ENCODE measurements at regions not wholly inside any gene's neighbourhood (a gene's known extent, or its start where the extent isn't known, plus 50 kb on each side); places are given as distances from the start of the nearest gene placed in this dataset.
A peak's percentile ranks its signal among the peaks of the same experiment; 100 is the strongest.

- Histone ChIP-seq H3K79me2 (ENCODE audit: insufficient read depth, low read length) (no peaks in the 10 kb centered on the region), H3K27ac (ENCODE audit: insufficient read length, low read depth, low read length) (no peak overlapping the region), H3K9me3 (ENCODE audit: control insufficient read depth, low read depth, low read length) (no peaks in the 10 kb centered on the region), H4K5ac (ENCODE audit: insufficient read length, low read depth, low read length) (no peak overlapping the region), H2AFZ (ENCODE audit: low read length) (no peak overlapping the region), H2BK5ac (ENCODE audit: insufficient read length, low read length) (no peak overlapping the region), H3T11ph (ENCODE audit: low read length) (no peak overlapping the region), H3K4ac (ENCODE audit: low read depth, low read length) (no peak overlapping the region), H2BK12ac (ENCODE audit: insufficient read length, low read depth, low read length) (no peak overlapping the region), H2BK120ac (ENCODE audit: low read depth, low read length, poor library complexity, severe bottlenecking) (no peak overlapping the region), H3K4me2 (ENCODE audit: insufficient read depth, insufficient read length, low read length) (no peak overlapping the region), H2BK15ac (ENCODE audit: low read depth, low read length) (no peak overlapping the region), H3K18ac (ENCODE audit: insufficient read length, low read depth, low read length) (no peak overlapping the region), H2BK20ac (ENCODE audit: low read depth, low read length, poor library complexity, severe bottlenecking) (no peak overlapping the region), H4K8ac (replicated peaks; ENCODE audit: insufficient read length, low read depth, low read length) (no peak overlapping the region), H3K23ac (ENCODE audit: insufficient read length, low read depth, low read length) (no peak overlapping the region), H3K4me1 (ENCODE audit: insufficient read depth, low read length) (peaks cover 8% of the 10 kb centered on the region), H3K23me2 (ENCODE audit: insufficient read length, low read depth, low read length, poor library complexity, severe bottlenecking) (no peaks in the 10 kb centered on the region), H3K27me3 (ENCODE audit: insufficient read depth, low read length) (no peaks in the 10 kb centered on the region), H3K9ac (ENCODE audit: extremely low read depth, insufficient read length, low read length) (no peak overlapping the region), H3K79me1 (ENCODE audit: insufficient read depth, low read depth, low read length, poor library complexity, severe bottlenecking) (no peaks in the 10 kb centered on the region), H4K91ac (ENCODE audit: insufficient read length, low read depth, low read length) (no peak overlapping the region), H3K14ac (ENCODE audit: insufficient read depth, low read length) (no peak overlapping the region), H3K56ac (ENCODE audit: insufficient read length, low read depth, low read length) (no peak overlapping the region), H4K20me1 (ENCODE audit: control insufficient read depth, insufficient read depth, insufficient read length) (no peaks in the 10 kb centered on the region), H2AK5ac (ENCODE audit: insufficient read length, low read length) (no peak overlapping the region)
- peaks cover 8 to 9% of the 10 kb centered on the region in 2 experiments for H3K4me1 Mint-ChIP-seq
- H3K27ac Mint-ChIP-seq = peak overlapping the region in 1 of 3 experiments; percentile 49; a peak in 1 of 7 replicates
- no peaks in the 10 kb centered on the region for H3K27me3 Mint-ChIP-seq (ENCODE audit: low read depth)
- TF ChIP-seq, protein P1, sequence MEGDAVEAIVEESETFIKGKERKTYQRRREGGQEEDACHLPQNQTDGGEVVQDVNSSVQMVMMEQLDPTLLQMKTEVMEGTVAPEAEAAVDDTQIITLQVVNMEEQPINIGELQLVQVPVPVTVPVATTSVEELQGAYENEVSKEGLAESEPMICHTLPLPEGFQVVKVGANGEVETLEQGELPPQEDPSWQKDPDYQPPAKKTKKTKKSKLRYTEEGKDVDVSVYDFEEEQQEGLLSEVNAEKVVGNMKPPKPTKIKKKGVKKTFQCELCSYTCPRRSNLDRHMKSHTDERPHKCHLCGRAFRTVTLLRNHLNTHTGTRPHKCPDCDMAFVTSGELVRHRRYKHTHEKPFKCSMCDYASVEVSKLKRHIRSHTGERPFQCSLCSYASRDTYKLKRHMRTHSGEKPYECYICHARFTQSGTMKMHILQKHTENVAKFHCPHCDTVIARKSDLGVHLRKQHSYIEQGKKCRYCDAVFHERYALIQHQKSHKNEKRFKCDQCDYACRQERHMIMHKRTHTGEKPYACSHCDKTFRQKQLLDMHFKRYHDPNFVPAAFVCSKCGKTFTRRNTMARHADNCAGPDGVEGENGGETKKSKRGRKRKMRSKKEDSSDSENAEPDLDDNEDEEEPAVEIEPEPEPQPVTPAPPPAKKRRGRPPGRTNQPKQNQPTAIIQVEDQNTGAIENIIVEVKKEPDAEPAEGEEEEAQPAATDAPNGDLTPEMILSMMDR (conservative IDR thresholded peaks at IDR 0.05) = no peak
- DNase-seq = no peak
- WGBS (ENCODE audit: extremely low coverage, insufficient read length, low lambda C conversion rate) = no CpG with 5 or more reads among the region's 24 CpGs
- H3K4me3 Mint-ChIP-seq = no peak overlapping the region
- H3K9me3 Mint-ChIP-seq = no peaks in the 10 kb centered on the region
- H3K36me3 Mint-ChIP-seq (ENCODE audit: insufficient read depth in 1 of 3, low read depth in 3 of 3) = no peaks in the 10 kb centered on the region
Observed at GRCh38 chr2:6283259-6283658, 582.4 kb downstream of the CMPK2 start.

Measured in H9 (cell line).